Stimulated activated CD4-positive, alpha-beta T cell treated with anti-CD3 and anti-CD28 coated beads, TNF-alpha, amount 100 ng/mL, for 4 hours (primary cell): ENCODE measurements at regions not wholly inside any gene's neighbourhood (a gene's known extent, or its start where the extent isn't known, plus 50 kb on each side); places are given as distances from the start of the nearest gene placed in this dataset.
"Not testable (repeated sequence)": the region's sequence is repeated elsewhere in the genome, so short reads cannot be mapped to it uniquely, and the experiment has no call there.

ENCODE experiments used
- DNase-seq, 3 experiments: peaks; one replicate each; pipeline ENCODE4 v3.0.0-alpha.2; 2020; ENCODE audit warnings: low read depth in 3 of 3

DNA sequence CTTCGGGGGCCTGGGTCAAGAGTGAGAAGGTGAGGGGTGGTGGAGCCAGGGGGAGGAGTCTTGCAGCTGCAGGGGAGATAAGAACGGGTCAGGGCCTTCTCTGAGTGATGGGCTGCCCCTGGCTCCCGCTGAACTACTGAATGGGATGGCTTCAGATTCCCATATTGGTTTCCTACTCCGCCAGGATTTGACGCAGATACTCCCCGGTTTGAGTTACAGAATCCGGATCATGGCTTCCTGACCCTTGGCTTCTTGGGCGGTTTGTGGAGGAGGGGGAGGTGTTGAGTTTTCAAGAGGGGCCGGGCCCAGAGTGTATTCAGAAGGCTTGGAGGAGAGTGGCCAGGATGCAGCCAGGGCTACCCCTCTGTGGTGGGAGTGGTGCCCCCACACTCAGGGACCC is 119.9 kb upstream of the ATP2B2 start:
- no peak for DNase-seq

DNA sequence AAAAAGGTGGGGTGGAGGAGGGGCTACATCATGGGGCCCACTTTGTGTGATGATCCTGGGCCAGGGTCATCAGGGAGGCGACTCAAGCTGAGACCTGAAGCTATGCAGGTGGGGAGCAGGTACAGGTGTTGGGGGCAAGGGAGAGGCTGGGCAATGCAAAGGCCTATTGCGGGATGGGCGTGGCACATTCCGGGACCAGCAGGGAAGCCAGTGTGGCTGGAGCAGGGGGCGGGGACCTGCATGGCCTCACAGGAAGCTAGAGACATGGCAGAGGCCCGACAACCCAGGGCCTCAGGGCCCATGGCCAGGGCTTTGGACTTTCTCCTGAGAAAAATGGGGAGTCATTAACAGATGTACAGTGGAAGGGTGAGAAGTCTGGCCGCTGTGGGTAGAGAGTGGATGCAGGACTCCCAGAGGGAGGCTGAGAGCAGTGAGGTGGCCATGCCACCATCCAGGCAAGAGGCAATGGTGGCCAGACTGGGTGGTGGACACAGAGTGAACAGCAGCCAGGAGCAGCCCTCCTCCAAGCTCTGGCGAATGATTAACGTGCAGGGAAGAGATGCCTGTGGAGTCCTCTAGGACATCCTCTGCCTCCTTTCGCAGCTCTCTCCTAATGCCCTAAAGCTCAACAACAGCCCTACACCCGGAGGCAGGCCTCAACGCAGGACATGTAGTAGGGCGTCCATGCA is 122.6 kb upstream of the ATP2B2 start:
- DNase-seq, result no peak

DNA sequence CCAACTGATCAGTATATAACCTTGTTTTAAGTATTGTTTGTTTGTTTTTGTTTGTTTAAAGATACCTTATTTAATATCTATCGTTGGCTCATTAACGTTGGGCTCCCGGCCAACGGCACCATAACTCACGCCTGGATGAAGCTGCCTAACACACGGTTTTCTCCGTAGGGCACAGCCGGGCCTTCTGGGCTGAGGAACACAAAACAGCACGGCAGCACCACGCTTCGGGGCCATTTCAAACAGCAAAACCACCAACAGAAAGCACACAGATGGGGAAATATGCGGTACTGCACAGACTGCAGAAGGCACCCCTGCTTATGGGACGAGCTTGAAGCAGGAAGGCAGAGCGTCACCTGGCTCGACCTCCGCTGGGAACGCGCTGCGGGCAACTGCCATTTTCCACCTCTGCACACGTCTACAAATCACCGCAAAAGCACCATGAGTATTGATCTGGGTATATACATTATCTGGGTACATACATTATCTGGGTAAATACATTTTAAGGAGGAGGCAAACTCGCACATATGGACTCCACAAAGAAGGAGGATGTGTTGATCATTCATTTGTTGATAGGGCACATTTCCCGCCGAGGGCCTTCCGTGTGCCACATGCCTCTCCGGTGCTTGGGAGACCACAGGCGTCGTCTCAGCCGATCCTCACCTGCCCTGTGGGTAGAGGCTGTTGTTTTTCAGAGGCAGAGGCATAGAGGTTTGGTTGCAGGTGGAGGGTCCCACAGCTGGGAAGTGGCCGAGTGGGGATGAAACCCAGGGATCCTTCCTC is 123.7 kb upstream of the ATP2B2 start:
- no peak for DNase-seq

DNA sequence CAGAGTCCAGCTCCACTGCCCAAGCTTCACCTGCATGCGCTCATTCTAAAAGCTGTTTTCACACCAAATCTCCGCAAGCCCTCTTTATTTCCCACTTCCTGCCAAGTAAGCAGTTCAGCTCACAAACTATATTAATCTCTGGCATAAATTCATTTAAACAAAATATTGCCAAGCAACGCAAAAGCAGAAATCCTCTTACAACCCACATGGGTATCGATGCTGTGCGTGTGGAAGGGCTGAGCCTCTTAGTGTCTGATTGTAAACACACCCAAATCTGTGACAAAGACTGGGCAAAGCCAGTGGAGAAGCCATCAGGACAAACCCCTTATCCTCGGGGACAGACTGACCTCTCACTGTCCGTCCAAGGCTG is 124.3 kb upstream of the ATP2B2 start:
- DNase-seq, result no peak

DNA sequence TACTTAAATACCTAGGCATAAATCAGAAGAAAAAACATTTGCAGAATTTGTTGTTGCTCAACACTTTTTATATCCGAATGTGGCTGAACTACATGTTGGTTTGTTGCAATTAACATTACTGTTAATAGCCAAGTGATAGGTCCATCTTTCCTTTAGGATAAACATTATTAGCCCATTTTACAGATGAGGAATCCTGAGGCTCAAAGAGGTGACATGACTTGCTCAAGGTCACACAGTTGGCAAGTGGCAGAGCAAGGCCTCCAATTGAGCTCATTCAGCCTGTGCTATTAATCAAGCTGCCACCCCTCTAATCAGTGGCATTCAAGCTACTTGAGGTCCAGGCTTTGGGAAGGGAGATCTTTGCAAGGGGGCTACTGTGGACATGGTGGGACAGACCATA is 125.8 kb upstream of the ATP2B2 start:
- no peak for DNase-seq

DNA sequence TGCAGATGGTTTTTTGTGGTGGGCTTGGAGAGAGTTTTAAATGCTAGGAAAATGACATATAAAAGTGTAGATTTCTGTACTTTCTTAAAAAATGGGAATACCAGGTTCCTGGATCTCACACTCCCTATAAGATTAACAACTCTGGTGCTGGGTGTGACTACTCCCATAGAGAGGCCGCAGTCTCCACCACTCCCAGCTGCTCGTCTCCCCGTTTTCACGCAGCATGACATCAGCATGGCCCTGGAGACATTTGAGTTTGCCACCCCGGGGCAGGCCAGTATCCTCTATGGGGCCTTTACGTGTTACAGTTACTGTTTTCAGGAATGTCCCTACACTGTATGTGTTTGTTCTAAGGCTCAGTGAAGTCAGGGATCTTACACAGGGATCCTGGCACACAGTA is 126.7 kb upstream of the ATP2B2 start:
- DNase-seq, result no peak

DNA sequence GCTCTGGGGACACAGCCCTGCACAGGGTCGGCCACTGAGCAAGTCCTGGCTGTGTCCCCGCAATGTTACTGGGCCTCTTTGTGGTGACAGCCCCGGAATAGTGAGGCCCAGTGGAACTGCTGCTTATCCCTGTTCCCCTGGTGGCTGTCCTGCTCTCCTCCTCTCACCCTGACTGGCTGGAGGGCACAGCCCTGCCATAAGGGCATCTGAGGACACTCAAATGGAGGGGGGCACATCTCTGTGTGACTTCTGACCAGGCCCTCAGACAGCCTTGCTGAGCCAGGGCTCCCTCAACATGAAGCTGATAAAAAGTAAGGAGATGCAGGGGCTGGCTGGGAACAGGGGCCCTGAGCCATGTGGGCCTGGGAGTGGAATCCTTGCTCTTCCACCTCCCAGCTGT is 127.4 kb upstream of the ATP2B2 start:
- no peak for DNase-seq

DNA sequence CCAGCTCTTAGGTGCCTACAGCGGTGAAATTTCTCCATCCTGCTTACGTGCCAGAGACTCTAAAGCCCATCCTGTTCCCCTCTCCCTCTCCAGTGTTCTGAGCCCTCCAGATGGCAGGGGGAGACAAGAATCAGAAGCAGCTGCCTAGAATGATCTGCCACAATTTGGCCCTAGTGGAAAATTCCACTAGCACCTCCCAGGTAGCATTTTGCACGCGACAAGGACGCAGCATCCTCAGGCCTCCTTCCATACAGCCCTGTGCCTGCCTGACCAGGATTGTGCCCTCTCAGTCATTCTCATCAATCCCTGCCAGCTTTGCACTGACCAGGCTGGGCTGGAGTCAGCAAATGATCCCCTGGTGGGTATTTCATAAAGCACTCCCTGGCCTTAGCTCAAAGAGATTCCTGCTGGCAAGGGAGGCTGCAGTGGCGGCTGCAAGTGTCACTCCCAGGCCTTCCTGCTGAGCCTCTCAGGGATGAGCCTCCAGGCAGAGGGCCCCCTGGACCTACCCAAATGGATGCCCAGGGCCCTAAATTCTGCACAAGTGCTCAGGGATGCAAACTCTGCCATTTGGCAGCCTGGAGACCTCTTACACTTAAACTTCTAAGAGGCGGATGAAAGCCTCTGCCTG is 130.2 kb upstream of the ATP2B2 start:
- no peak for DNase-seq

DNA sequence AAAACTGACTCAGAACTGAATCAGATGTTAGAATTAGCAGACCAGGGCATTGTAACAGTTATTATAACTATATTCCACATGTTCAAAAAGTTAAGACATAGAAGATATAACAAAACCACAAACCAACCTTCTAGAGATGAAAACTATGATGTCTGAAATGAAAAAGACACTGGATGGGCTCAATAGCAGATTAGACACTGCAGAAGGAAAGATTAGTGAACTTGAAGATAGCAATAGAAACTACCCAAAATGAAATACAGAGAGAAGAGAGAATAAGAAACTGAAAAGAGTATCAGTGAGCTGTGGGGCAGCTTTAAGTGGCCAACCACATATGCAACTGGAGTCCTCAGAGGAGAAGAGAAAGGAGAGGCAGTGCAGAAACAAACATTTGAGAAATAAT is 132.0 kb upstream of the ATP2B2 start:
- no peak for DNase-seq

DNA sequence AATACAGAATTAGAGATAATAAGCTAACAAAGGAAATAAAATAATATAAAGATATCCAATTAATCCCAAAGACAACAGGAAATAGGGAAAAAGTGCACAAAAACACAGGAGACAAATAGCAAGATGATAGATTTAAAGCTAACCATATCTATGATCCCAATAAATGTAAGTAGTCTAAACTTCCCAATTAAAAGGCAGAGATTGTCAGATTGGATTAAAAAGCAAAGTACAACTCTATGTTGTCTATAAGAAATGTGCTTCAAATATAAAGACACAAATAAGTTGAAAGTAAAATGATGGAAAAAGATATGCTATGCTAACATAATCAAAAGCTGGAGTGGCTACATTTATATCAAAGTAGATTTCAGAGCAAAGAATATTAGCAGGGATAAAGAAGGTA is 133.1 kb upstream of the ATP2B2 start:
- no peak for DNase-seq

DNA sequence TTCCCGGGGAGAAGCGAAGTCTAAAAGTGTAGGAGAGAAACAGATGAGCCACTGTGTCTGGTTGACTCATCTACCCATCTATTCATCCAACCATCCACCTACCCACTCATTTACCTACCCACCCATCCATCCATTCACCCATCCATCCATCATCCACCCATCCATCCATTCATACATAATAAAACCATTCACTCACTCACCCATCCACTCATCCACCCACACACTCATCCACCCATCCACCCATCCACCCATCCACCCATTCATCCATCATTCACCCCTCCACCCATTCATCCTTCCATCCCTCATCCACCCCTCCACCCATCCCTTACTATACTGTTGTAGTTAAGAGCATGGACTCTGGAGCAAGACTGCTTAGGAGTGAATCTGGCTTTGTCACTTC is 136.4 kb upstream of the ATP2B2 start:
- no peak for DNase-seq

DNA sequence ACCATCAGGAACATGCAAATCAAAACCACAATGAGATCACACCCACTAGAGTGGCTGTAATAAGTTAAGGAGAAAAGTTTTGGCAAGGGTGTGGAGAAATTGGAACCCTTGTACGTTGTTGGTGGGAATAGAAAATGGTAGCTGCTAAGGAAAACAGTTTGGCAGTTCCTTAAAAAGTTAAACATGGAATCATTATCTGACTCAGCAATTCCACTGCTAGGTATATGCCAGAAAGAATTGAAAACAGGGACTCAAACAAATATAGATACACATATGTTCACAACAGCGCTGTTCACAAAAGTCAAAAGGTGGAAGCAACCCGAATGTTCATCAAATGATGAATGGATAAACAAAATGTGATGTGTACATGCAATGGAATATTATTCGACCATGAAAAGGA is 138.8 kb upstream of the ATP2B2 start:
- DNase-seq, result no peak

DNA sequence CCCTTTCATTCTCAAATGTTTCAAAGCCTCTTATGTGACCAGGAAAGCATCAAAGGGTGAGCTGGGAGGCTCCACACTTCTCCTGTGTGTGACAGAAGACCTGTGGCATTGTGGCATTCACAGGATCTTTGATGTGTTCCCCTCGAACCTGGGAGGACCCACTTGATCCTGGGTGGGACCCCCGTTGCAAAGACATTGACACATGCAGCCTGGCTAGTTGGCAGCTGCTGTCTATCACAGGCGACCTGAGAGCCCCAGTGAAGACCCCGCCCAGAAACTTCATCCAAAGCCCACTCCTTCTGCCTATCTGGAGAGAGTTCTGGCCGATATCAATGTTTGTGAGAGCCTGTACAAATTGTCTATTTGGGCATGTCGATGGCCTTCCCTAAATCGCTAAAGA is 140.4 kb upstream of the ATP2B2 start:
- DNase-seq, result no peak

DNA sequence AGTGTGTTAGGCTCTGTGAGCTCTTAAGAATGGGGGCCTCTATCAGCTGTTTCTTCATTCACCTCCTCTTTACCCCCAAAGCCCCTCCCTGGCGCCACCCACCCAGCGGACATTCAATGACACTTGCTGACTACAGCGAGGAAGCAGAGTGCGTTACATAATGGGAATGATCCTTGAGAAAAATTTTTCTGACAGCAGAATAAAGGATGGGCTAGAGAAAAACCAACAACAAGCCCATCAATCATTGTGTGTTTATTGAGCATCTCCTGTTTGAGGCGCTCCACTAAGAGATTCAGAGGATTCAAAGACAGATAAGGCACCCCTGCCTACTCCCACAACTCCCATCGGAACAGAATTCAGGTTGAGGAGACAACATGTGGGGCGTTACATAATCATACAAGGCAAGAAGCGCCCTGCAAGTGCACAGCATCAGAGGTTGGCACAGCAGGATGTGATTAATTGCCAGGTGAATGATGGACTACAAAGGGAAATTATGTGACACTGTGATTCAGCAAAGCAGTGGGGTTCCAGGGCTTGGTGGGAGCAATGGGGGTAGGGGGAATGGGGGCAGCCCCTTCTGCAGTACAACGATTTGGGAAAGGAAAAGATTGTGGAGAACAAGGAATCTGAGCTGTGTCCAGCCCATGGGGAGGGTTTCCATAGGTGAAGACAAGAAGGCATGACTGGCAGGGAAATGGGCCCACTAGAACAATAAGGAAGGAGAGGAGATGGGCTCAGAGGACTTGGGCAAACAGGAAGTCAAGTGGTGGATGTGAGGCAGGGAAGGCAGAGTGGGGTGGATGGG is 141.3 kb upstream of the ATP2B2 start:
- DNase-seq, result no peak

DNA sequence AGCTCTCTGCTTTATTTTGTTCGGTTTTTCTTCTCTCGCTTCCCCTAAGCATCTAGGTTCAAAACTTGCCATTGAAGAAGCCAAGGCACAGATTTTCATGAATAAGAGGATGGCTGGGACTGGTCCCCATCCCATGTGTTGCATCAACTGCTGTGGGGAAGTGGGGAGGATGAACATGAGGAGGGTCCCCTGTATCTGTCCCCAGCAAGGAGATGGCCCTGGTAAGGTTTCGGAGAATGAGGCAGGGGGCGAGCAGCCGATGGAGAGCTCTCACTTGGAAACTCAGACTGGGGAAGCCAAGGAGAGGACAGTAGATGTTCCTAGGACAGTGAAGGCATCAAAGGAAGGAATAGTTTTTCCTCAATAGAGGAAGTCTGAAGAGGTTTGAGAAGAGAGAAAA is 142.0 kb upstream of the ATP2B2 start:
- no peak for DNase-seq

DNA sequence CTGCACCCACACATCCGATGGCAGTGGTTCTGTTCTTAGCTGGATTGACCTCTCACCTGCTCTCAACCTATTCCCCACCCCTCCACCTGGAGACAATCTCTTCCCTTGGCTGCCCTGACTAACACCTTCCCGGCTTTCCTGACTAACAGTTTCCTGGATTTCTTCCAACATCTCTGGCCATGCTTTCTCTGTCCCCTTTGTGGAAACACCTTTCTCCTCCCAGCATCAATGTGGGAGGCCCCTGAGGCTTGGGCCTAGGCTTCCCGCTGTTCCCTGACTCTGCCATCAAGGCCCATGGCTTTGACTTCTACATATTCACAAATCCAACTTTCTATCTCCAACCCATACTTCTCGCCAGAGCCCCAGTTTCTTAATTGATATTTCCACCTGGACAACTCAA is 142.8 kb upstream of the ATP2B2 start:
- DNase-seq, result no peak

DNA sequence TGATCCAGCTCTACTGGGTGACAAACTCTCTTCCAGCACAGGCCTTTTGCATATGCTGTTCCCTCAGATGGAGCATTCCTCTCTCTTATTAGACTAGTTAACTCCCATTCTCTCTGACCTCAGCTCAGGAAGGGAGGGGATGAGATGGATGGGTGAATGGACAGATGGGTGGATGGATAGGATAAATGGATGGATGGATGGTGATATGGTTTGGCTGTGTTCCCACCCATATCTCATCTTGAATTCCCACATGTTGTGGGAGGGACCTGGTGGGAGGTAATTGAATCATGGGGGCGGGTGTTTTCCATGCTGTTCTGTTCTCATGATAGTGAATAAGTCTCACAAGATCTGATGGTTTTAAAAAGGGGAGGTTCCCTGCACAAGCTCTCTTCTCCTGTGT is 144.1 kb upstream of the ATP2B2 start:
- DNase-seq, result not testable (repeated sequence)

DNA sequence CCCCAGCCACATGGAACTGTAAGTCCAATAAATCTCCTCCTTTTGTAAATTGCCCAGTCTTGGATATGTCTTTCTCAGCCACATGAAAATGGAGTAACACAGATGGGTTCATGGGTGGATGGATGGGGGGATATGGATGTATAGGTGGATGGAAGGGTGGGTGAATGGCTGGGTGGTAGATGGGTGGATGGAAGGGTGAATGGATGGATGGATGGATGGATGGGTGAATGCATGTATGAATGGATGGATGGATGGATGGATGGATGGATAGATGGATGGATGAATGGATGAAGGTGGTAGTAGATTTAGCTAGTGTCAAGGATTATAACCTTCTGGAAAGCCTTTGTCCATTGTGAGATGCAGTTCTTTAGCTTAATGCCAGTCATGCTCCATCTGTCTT is 146.1 kb upstream of the ATP2B2 start:
- DNase-seq, result no peak

DNA sequence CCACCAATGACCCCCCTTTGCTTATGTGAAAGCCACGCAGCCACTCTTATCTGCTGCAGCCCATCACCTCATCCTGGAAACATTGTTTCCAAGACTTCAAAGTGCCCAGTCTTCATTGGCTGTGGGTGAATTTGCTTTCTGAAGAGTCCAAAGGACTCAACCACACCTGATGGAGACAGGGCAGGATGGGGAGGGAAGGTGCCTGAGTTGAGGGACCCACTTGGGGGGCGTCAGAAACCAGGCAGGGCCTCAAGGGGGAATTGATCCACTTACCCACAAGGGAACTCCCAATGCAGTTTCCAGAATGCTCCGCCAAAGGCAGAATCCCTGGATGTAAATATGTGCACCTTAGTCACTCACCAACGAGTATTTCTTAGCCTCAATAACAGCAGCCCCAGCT is 147.9 kb upstream of the ATP2B2 start:
- DNase-seq, result no peak

DNA sequence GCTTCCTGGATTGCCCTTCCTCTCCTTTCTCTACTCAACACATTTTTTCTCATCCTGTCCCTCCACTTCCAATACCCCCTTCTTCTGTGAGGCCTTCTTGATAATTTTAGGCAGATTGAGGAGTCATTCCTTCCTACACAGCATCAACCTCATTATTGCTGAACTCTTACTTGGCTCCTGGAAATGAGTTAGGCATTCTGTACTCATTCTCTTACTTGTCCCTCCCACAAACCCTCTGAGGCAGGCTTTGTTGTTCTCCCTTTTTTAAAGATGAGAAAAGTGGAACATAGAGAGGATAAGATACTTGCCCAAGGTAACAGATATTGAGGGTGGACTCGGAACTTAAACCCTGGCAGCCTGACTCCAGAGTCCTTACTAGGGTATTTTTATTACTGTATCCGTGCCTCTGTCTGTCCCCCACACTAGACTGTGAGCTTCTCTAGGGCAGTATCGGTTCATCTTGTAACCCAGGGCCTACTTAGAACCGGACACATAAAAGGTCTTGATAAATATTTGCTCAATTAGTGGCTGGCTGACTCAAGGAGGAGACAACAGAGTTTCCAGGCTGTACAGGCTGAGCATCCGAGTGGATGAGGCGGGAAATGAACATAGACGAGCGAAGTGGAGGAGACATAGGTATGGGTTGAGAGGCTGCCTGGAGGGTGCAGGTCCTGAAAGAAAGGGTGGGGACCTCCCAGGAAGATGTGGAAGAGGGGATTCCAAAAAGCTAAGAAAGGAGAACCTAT is 148.7 kb upstream of the ATP2B2 start:
- no peak for DNase-seq

DNA sequence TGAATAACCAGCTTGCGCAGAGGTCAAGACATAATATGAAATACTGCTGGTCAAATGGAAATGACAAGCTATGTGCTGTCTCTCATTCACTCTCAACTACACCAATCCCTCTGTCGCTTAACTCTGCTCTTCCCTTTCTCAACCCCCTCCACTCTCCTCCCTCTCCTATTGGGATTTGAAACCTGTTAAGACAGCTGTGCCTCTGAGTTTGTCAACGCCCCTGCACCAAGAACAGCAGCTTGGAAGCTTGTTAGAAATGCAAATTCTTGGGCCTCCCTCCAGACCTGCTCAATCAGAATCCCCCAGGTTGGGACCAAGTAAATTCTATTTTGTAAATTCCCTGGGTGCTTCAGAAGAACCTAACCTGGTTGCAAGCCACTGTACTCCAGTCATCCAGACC is 149.7 kb upstream of the ATP2B2 start:
- DNase-seq, result no peak

DNA sequence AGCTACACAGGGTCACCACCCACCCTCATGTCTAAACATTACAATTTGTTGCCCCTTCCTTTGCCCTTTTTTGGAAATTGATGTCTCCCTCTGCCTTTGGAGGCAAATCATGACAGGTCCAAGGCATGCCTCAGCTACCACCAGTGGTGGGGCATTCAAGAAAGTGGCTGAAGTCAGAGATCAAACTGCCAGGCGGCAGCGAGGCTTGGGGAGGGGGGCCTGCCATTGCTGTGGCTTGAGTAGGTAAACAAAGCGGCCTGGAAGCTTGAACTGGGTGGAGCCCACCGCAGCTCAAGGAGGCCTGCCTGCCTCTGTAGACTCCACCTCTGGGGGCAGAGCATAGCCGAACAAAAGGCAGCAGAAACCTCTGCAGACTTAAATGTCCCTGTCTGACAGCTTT is 152.0 kb upstream of the ATP2B2 start:
- DNase-seq, result not testable (repeated sequence)
